LNCaP clone FGC (cell line): ENCODE measurements at regions not wholly inside any gene's neighbourhood (a gene's known extent, or its start where the extent isn't known, plus 50 kb on each side); places are given as distances from the start of the nearest gene placed in this dataset.

Experiments
- DNase-seq: peaks from one replicate; pipeline ENCODE4 v3.0.0-alpha.2; 2011; ENCODE audit warnings: low read depth
- H3K4me3 ChIP-seq: 2 replicates; pipeline ENCODE4 v1.5.1; 2011; ENCODE audit warnings: mild to moderate bottlenecking, low read depth, low read length, control low read depth
- CTCF ChIP-seq: IDR thresholded peaks from 2 replicates; pipeline ENCODE4 v1.5.1; 2012; ENCODE audit warnings: mild to moderate bottlenecking; ENCODE audit not compliant: control insufficient read depth, insufficient read depth; ENCODE audit errors: extremely low read depth

GRCh38 chr1:199723250-199723956, 304.1 kb upstream of the NR5A2 start:
- H3K4me3 ChIP-seq, result no peak overlapping the region
- DNase-seq, result no peak
- TF ChIP-seq CTCF, result no peak

GRCh38 chr1:199724049-199724448, 303.5 kb upstream of the NR5A2 start:
- H3K4me3 ChIP-seq, result no peak overlapping the region
- DNase-seq, result no peak
- no peak for TF ChIP-seq CTCF

GRCh38 chr1:199725002-199725565, 302.4 kb upstream of the NR5A2 start:
- DNase-seq, result no peak
- no peak for TF ChIP-seq CTCF
- H3K4me3 ChIP-seq, result no peak overlapping the region

GRCh38 chr1:199727682-199728081, 299.8 kb upstream of the NR5A2 start:
- TF ChIP-seq CTCF, result no peak

GRCh38 chr1:199728345-199728744, 299.2 kb upstream of the NR5A2 start:
- no peak overlapping the region for H3K4me3 ChIP-seq
- no peak for DNase-seq
- TF ChIP-seq CTCF, result no peak

More at GRCh38 chr1:199727682-199728081, 299.8 kb upstream of the NR5A2 start:
- no peak overlapping the region for H3K4me3 ChIP-seq
- DNase-seq, result no peak

GRCh38 chr1:199733125-199733524, 294.4 kb upstream of the NR5A2 start:
- DNase-seq, result no peak
- TF ChIP-seq CTCF, result no peak
- H3K4me3 ChIP-seq, result no peak overlapping the region

GRCh38 chr1:199734186-199734585, 293.3 kb upstream of the NR5A2 start:
- no peak overlapping the region for H3K4me3 ChIP-seq
- no peak for DNase-seq
- no peak for TF ChIP-seq CTCF
